GF-D8 (cell line): ENCODE measurements at regions not wholly inside any gene's neighbourhood (a gene's known extent, or its start where the extent isn't known, plus 50 kb on each side); places are given as distances from the start of the nearest gene placed in this dataset.
"Not testable (repeated sequence)": the region's sequence is repeated elsewhere in the genome, so short reads cannot be mapped to it uniquely, and the experiment has no call there.

Experiments used
- DNase-seq: peaks from one replicate; lab custom pipeline; 2025; lab: John Stamatoyannopoulos, UW

DNA sequence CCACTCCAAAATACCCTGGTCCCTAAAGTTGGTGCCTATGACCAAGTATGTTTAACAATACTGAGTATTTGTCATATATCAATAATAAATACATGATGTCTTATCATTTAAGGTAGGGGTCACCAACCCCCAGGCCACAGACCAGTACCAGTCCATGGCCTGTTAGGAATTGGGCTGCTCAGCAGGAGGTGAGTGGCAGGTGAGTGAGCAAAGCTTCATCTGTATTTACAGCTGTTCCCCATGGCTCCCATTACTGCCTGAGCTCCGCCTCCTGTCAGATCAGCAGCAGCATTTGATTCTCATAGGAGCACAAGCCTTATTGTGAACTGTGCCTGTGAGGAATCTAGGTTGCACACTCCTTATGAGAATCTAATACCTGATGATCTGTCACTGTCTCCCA lies 126.2 kb downstream of the HNRNPD start:
- DNase-seq = no peak

DNA sequence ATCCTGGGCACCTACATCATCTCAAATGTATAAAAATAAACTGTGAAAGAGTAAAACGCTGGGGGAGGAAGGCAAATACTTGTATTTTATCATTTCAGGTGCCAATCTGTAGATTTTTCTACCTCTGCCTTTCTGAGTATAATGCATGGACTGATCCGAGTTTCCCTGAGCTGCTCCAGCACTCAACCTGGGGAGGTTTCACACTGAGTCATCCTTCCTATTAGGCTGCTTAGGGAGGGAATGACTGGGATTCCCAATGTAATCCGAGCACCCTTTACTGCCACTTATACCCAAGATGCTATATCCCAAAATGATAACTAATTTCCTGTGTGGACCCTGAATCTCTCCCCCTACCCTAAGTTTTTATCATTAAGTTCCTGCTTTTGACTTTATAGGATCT lies 126.6 kb downstream of the HNRNPD start:
- DNase-seq = no peak

DNA sequence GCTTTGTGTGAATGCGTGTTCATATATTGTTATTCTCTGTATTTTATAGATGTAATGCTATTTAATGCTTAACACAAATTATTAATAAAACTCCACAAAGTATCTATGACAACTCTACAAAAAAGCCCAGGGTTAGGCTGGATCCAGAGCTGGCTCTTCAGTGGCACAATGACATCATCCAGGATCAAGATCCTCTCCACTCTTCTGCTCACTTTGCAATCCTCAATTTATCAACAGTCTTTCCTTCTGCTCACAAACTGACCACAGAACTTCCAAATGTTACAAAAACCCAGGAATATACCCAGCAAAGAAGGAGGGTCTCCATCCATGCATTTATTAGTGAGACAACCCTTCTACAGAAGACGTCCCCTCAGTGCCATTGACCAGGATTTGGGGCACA lies 132.3 kb downstream of the HNRNPD start:
- no peak for DNase-seq

DNA sequence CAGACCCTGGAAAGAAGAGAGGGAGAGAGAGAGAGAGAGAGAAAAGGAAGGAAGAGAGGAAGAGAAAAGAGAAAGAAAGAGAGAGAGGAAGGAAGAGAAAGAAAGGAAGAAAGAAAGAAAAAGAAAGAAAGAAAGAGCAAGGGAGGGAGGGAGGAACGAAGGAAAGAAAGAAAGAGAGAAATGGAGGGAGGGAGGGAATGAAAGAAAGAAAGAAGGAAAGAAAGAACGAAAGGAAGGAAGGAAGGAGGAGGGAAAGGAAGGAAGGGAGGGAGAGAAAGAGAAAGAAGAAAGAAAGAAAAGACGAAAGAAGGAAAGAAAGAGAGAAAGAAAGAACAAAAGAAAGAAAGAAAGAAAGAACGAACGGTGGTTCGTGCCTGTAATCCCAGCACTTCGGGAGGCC lies 133.4 kb downstream of the HNRNPD start:
- no peak for DNase-seq

DNA sequence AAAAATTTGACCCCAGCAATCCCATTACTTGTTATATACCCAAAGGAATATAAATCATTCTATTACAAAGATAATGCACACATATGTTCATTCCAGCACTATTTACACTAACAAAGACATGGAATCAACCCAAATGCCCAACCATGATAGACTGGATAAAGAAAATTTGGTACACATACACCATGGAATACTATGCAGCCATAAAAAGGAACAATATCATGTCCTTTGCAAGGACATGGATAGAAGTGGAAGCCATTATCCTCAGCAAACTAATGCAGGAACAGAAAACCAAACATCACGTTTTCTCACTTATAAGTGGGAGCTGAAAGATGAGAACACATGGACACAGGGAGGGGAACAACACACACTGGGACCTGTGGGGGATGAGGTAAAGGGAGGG lies 136.6 kb downstream of the HNRNPD start:
- DNase-seq = not testable (repeated sequence)

DNA sequence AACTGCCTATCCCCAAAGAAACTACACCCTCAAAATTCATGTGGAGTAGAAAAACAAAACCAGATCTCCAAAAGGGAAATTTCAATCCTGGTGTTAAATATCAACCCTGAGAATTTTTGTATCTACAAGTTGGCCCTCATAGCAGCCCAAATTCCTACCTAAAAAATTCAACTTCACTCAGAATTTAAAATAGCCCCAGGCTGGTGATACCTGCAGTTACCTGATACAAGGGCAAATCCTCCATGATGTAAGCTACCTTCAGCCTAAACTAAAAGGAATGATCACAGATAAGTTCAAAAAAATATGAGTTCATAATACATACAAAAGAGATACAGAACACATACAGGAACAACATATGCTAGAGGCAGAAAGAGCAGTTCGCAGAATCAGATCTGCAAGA lies 138.4 kb downstream of the HNRNPD start:
- no peak for DNase-seq

DNA sequence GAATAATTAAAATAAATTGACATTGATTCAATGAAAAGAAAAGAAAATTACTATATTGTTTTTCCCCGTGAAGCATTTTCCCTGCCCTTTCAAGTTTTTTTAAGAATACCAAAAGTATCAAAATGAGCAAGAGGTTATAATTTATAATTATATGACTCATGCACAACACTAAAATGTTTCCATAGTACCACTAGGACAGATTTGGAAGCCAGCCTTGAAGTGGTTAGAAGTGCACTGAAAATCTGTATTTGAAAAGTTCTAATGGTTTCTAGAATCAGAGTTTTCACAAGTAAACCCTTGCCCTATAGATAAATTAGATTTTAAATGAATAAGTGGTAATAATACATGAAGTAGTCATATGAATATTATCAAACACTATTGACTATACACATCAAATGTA lies 140.9 kb downstream of the HNRNPD start:
- DNase-seq = no peak

DNA sequence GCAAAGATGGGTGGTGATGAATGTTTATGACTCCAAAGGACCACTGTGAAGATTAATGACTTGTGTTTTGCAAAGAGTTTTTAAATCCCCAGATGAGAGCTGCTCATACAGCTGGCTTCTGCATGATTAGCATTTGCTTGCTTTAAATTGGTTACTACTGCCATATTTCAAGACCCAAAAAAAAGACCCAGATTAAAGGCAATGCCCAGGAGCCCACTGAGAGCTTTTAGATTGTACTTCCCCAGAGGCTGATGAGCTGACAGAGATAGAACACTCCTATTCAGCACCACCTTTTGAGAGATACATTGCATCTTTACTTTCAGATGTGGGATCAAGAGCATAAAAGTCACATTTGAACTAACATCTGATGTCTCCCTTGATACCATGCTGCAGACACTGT lies 142.0 kb downstream of the HNRNPD start:
- DNase-seq = no peak

DNA sequence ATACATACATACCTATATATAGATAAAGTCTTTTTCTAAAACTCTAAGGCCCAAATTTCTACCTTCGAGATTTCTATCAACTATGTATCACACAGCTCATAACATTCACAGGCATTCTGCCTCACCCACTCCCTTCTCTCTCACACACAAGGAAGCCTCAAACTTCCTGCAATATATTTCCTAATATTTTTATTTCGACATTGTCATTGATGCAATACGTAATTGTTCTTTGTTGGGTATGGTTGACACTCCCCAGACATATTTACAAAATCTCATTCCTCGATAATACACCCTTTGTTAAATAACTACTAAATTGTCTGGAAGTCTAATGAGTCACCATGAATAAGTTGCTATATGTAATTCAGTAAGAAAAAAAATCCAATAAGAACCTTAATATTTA lies 143.5 kb downstream of the HNRNPD start:
- no peak for DNase-seq

DNA sequence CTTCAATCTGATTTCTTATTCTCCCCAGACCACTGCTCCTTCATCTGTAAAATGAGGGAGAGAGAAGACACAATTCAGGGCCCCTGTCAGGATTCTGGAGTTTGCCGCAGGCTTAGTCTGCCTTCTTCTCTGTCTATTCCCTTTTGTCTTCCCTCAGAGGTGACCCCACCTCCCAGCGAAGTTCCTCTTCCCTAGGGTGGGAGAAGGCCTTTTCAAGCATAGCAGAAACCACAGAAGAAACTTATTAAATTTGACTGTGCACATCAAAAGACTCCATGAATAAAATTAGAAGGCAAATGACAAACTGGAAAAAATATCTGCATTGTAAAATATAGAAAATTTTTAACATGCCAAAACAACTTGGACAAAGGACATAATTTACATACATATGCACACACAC lies 148.8 kb downstream of the HNRNPD start:
- no peak for DNase-seq

DNA sequence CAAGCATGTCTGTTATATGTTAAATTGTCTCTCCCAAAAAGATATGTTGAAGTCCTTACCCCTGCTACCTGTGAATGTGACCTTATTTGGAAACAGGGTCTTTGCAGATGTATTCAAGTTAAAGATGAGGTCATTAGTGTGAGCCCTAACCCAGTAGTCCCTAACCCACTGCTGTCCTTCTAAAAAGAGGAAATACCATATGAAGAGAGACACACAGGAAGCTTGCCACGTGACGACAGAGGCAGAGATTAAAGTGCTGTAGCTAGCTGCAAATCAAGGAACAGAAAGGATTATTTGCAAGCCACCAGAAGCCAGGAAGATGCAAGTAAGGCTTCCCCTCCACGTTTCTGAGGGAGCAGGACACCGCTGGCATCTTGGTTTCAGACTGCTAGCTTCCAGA lies 150.1 kb downstream of the HNRNPD start:
- DNase-seq = peak; percentile 66

DNA sequence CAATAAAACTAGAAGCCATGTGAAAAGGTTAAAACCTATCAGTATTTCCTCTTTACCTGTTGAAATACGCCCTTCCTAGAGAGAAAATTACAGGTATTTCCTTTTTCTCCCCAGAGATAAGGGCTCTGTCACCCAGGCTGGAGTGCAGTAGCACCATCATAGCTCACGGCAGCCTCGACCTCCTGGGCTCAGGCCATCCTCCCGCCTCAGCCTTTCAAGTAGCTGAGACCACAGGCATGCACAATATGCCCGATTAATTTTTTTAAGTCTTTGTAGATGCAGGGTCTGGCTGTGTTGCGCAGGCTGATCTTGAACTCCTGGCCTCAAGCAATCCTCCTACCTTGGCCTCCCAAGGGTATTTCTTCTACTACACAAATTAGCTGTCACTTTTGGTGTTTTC lies 154.4 kb downstream of the HNRNPD start:
- DNase-seq = no peak

DNA sequence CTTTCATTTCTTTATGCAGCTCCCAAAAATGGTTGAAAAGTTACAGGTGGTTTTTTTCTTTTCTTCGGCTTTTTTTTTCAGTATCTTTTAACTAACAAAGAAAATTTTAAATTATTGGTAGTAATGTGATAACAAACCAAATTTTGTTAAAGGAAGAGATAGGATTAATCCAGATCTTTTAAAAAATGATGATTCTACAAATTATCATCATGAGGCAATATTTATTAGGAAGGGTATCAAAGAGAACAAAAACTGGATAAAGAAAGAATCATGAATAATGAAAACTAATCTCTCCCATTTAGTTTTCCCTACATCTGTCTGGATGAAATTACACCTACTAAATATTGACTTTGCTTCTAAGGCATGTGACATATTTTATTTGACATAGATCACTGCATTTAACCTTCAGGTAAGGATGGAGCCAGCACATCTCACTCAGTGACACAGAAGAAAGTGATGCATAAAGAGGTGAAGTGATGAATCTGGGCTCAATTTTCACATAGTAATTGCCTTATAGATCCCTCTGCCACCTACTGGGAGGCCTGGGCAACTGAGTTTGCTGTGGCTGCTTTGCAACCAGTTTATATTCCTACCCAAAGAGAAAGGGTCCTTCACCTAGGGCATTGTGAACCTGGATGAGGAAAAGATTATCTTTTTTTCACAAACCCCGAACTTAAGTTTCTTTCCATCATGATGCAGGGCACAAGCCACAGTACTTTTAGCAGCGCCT lies 155.6 kb downstream of the HNRNPD start:
- DNase-seq = no peak

DNA sequence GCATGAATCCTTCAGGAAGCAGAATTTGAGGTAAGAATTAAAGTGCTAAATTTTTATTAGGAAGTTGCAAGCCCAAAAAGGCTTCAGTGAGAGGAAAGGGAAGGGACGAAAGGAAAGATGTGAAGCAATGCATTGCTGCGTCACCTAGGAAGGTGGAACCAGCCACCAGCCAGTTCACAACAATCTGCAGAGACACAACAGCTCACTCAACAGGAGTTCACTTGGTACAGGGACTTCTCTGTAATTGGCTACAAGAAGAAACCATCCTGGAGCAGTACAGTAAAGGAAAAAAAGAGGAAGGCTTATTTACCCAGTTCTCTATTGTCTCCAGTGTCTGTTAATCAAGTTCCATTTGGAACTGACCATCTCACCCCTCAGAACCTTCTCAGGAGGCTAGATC lies 157.6 kb downstream of the HNRNPD start:
- DNase-seq = no peak

DNA sequence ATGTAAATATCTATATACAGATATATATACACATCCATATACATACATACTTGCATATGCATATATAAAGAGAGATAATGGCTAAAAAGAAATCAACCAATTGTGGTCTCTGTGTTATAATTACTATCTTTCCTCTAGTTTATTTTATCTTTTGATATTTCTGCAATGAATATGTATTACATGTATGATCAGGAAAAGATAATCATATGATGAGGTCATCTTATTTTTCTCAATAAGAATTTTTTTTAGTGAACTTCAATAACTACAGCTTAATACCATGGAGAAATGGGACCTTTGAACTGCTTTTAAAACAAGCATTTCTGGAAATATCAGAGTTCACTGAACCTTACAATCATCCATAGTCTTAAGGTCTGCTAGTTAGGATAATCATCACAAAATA lies 158.0 kb downstream of the HNRNPD start:
- DNase-seq = no peak

DNA sequence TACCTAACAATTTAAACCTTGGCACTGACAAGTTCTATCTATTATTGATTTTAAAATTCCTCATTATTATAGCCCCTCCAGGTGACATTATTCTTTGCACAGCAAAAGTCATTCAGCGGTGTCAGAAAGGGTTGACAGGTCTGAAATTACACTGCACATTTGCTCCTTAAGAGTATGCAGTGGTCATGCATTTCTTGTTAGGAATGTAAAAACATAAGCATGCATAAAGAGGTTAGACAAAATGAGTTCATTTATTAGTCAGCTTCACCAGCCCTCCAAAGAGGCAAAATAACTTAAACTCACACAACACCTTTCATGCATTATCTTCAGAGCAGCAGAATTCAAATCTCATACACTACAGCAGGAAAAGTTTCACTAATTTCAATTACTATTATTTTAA lies 158.8 kb downstream of the HNRNPD start:
- DNase-seq = no peak

DNA sequence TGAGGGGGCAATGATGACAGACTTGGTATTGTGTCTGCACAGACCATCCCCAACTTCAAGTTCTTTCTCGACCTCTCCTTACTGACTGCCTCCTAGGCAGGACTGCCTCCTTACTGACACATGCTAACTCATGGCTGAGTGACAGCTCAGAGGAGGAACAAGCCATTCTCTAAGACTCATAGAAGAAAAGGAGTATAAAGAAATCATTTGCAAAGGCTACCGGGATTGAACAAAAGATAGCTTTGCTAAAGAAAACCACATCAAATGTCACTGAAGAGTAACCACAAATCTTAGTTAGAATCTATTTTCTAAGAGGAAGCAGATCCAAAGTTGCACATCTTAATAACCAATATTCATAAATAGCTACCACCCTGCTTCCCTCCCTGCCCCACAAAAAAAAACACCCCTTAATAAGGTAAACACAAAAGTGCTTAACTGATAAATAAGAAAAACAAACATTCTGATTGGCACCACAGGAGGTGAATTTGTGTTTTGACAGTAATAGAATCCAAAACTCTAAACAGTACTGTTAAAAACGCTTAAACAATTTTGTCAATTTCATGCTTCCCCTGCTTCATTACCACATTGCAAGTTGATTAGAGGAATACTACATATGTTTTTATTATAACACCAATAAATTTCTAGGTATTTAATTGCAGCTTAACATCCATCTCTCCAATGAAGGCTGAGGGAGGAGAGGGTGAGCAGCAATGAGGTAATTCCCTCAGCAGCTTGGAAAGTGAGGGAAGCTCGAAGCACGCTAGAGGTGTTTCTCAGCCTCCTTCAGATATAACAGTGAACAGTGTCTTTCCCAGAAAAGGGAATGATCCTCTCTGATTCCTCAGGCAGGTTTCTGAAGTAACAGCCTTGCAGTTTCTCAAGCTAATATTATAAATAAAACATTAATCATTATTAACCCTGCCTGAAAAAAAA lies 160.0 kb downstream of the HNRNPD start:
- no peak for DNase-seq

DNA sequence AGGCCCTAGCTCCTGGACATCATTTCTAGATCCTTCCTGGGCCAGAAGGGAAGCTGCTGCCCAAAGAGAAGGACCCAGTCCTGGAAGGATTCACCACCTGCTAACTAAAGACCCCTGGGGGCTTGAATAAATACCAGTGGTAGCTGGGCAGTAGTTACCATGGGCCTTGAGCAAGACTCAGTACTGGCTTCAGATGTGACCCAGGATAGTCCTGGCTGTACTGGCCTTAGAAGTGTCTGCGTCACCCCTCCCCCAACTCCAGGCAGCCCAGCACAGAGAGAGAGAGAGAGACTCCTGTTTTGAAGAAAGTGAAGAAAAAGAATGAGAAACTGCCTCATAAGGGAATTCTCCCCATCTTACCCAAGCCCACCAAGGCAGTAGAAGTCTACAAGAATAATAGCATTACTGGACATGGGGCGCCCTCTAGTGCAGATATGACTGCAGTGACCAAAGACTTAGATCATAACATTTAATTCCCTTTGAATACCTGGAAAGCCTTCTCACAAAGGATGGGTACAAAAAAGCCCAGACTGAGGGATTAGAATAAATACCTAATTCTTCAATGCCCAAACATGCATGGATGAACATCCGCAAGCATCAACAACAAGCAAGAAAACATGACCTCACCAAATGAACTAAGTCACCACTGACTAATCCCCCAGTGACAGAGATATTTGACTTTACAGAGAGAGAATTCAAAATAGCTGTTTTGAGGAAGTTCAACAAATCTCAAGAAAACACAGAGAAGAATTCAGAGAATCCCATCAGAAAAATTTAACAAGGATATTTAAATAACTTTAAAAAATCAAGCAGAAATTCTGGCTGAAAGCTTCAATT lies 171.8 kb downstream of the HNRNPD start:
- peak; percentile 5 for DNase-seq

DNA sequence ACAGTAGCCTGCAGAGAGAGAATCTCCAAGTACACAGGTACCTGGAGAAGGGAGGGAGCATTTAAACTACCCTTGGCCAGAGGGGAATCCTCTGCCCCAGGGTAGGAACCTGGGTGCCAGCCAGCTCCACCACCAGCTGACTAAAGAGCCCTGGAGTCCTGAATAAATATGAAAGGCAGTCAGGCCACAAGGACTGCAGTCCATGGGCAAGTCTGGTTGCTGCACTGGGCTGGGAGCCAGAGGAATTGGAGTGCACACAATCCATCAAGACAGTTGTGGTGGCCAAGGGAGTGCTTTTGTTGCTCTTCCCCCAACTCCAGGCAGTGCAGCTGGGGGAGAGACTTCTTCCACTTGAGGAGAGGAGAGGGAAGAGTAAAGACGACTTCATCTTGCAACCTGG lies 172.5 kb downstream of the HNRNPD start:
- DNase-seq = no peak

DNA sequence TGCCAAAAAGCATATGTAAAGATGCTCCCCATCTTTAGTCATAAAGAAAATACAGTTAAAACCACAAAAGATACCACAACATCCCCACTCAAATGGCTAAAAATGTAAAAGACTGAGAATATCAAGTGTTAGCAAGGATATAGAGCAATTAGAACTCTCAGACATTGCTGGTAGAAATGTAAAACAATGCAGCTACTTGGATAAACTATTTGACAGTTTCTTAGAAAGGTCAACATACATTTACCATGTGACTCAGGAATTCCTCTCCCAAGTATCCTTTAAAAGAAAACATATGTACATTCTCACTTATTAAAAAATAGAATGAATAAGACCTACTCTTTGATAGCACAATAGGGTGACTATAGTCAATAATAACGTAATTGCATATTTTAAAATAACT lies 173.7 kb downstream of the HNRNPD start:
- DNase-seq = no peak

DNA sequence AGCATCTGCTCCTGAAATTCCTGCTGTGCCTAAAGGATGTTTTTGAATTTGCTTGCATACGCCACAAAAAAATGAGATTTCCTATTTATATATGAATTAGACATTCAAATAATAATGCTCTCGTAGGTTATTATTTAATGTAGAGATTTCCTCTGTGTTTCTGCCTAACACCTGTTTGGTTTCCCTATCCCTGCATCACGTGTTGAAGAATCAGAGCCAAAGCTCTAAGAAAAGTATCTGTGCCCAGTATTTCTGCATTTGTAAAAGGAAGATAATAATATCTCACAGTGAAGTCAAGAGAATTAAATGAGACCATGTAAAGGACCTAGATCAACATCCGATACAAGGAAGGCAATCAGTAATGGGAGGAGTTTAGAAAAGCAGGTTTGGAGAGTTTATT lies 179.5 kb downstream of the HNRNPD start:
- no peak for DNase-seq

DNA sequence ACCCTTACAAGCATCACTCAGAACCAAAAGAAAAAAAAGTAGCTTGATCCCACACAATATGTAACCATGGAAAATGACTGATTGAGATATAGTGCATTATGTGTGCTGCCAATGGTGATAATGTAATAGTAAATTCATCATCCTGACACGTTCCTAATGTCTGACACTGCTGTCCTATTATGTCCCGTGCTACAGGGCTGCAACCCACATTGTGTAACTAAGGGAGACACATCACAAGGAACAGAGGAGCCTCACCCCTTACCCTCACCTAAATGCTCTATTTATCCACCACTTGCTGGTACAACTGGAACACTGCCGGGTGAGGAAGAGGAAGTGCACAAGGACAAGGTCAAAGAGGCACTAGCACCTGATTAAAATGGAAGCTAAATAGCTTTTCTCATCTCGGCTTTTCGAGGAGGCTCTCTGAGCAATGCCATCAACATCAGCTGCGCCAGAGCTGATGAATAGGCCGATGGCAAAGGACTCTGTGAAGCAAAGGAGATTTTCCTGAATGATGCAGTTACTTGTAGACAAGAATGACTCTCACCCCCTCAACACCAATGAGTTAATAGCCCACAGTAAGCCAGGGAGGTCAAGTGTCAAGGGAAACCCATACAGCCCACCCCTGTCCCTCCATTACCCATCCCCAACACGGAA lies 181.6 kb downstream of the HNRNPD start:
- DNase-seq = no peak
